K562 (cell line): ENCODE measurements at regions not wholly inside any gene's neighbourhood (a gene's known extent, or its start where the extent isn't known, plus 50 kb on each side); places are given as distances from the start of the nearest gene placed in this dataset.
A peak's percentile ranks its signal among the peaks of the same experiment; 100 is the strongest.

Source experiments
- ATAC-seq: fragments of 200-7000 bp; cut with Tn5 transposase; 3 replicates; pipeline ENCODE4 v1.9.1; 2020; ENCODE audit warnings: moderate library complexity
- BruUV-seq: library from RNA; stranded (reverse); fragments of 400-500 nt; replicated peaks from 2 replicates; lab custom pipeline; 2021; lab: Mats Ljungman, UMichigan
- CTCF ChIA-PET: fragments of 300-600 bp; formaldehyde crosslinking; extraction: SDS; loops from one replicate; lab custom pipeline; 2021; ENCODE audit warnings: low intra/inter-chr PET ratio; lab: Yijun Ruan, JAX
- POLR2A ChIA-PET: fragments of 300-600, 350-650 bp; sonication (Branson Sonifier 250); formaldehyde crosslinking; extraction: SDS; loops from one replicate; lab custom pipeline; 2021; ENCODE audit warnings: antibody characterized with exemption, inconsistent platforms; lab: Yijun Ruan, JAX
- DNase-seq, 4 experiments: peaks; one replicate each; pipeline versions ENCODE4 v3.0.0 to v3.0.0-alpha.2; 2011 to 2018; ENCODE audit warnings: low spot score in 3 of 4, mixed read lengths in 3 of 4; ENCODE audit errors: extremely low read depth in 1 of 4
- FAIRE-seq: peaks from 2 replicates; lab custom pipeline; 2011; peaks lifted over from hg19 to GRCh38; lab: Jason Lieb, UNC
- H2AFZ ChIP-seq: 2 replicates; pipeline ENCODE4 v1.6.0; 2011; ENCODE audit warnings: low read depth, low read length, control low read depth, inconsistent platforms
- H3K27ac ChIP-seq: fragments of 200-600 bp; 3 replicates; pipeline ENCODE4 v1.8.0; 2011; ENCODE audit warnings: low read depth, mild to moderate bottlenecking, control low read depth, inconsistent platforms, low read length, moderate library complexity, mixed read lengths; ENCODE audit errors: extremely low read depth
- H3K27me3 ChIP-seq, 2 experiments: fragments of 300-600 bp in 1 of 2; 2 replicates in 1 of 2; 3 replicates in 1 of 2; pipeline versions ENCODE4 v1.6.0 to v1.8.0; 2011; ENCODE audit warnings: inconsistent platforms in 2 of 2, low read length in 2 of 2, mild to moderate bottlenecking in 1 of 2, mixed read lengths in 1 of 2, moderate library complexity in 1 of 2; ENCODE audit not compliant: control insufficient read depth in 2 of 2, insufficient read depth in 2 of 2
- H3K36me3 ChIP-seq: fragments of 300-600 bp; 3 replicates; pipeline ENCODE4 v1.8.0; 2011; ENCODE audit warnings: mild to moderate bottlenecking, low read length, inconsistent platforms; ENCODE audit not compliant: control insufficient read depth, insufficient read depth
- H3K4me1 ChIP-seq, 2 experiments: fragments of 200-600 bp in 1 of 2; replicated peaks in 1 of 2; 2 replicates in 1 of 2; 3 replicates in 1 of 2; pipeline versions ENCODE4 v1.5.1 to v1.8.0; 2011; ENCODE audit warnings: inconsistent platforms in 2 of 2, low read length in 2 of 2, mild to moderate bottlenecking in 1 of 2, mixed read lengths in 1 of 2, moderate library complexity in 1 of 2; ENCODE audit not compliant: control insufficient read depth in 2 of 2, insufficient read depth in 2 of 2
- H3K4me2 ChIP-seq: 2 replicates; pipeline ENCODE4 v1.6.1; 2011; ENCODE audit warnings: low read length, control low read depth, inconsistent platforms, mixed read lengths; ENCODE audit not compliant: insufficient read depth
- H3K4me3 ChIP-seq: fragments of 200-600 bp; sonication (generic), shearing (Covaris generic); 2 replicates; pipeline ENCODE4 v1.5.1; 2016; ENCODE audit warnings: control low read depth, inconsistent platforms
- H3K79me2 ChIP-seq: fragments of 200-600 bp; 3 replicates; pipeline ENCODE4 v1.8.0; 2011; ENCODE audit warnings: low read length, inconsistent platforms; ENCODE audit not compliant: control insufficient read depth, insufficient read depth
- H3K9ac ChIP-seq, 2 experiments: 2 replicates each; pipeline versions ENCODE4 v1.6.0 to v1.6.1; 2011; ENCODE audit warnings: low read depth in 2 of 2, low read length in 2 of 2, control low read depth in 1 of 2, inconsistent platforms in 1 of 2, mild to moderate bottlenecking in 1 of 2, mixed read lengths in 1 of 2; ENCODE audit not compliant: insufficient read depth in 1 of 2
- H3K9me1 ChIP-seq: one replicate; pipeline ENCODE4 v1.6.0; 2011; ENCODE audit warnings: inconsistent platforms, mild to moderate bottlenecking, low read length, moderate library complexity; ENCODE audit not compliant: control insufficient read depth, insufficient read depth
- H3K9me3 ChIP-seq: replicated peaks from 2 replicates; pipeline ENCODE4 v1.5.1; 2011; ENCODE audit warnings: low read depth, low read length, inconsistent platforms; ENCODE audit not compliant: control insufficient read depth, insufficient read depth
- H4K20me1 ChIP-seq: replicated peaks from 2 replicates; pipeline ENCODE4 v1.6.1; 2011; ENCODE audit warnings: low read length, inconsistent platforms, mixed read lengths; ENCODE audit not compliant: control insufficient read depth, insufficient read depth
- CBFB ChIP-seq: sonication (generic); formaldehyde crosslinking; IDR thresholded peaks from 2 replicates; pipeline ENCODE4 v1.4.0; 2020; ENCODE audit warnings: mild to moderate bottlenecking, missing genetic modification reagents
- HNRNPK ChIP-seq: fragments of 200-400 bp; formaldehyde crosslinking; IDR thresholded peaks from one replicate; pipeline ENCODE4 v1.6.1; 2018; ENCODE audit warnings: mild to moderate bottlenecking, low read depth, low read length; ENCODE audit not compliant: poor library complexity, severe bottlenecking
- HNRNPL ChIP-seq: fragments of 200-400 bp; formaldehyde crosslinking; IDR thresholded peaks from 2 replicates; pipeline ENCODE4 v1.6.1; 2017; ENCODE audit warnings: low read depth, mild to moderate bottlenecking, low read length
- MYNN ChIP-seq, 2 experiments: sonication (generic); formaldehyde crosslinking in 1 of 2; IDR thresholded peaks; 2 replicates each; pipeline versions ENCODE4 v1.5.0 to v1.6.1; 2016 to 2020; ENCODE audit warnings: antibody characterized with exemption in 1 of 2, missing genetic modification reagents in 1 of 2
- NR3C1 ChIP-seq: sonication (generic); formaldehyde crosslinking; IDR thresholded peaks from 2 replicates; pipeline ENCODE4 v1.8.1; 2022; ENCODE audit warnings: missing genetic modification reagents
- TAF7 ChIP-seq: fragments of 450-650 bp; IDR thresholded peaks from 2 replicates; pipeline ENCODE4 v1.6.1; 2016; ENCODE audit warnings: missing genetic modification characterization, missing compliant biosample characterization
- ZNF12 ChIP-seq: sonication (generic); formaldehyde crosslinking; IDR thresholded peaks from 2 replicates; pipeline ENCODE4 v1.4.0; 2020; ENCODE audit warnings: mild to moderate bottlenecking, missing genetic modification reagents
- WGBS: fragments of 100-300 bp; shearing (Covaris generic); methylation state at CpG from one replicate; pipeline ENCODE4 v1.1.6; 2016; ENCODE audit warnings: low coverage, mixed read lengths; ENCODE audit not compliant: insufficient coverage; ENCODE audit errors: missing lambda C conversion rate; 5-methylcytosine and 5-hydroxymethylcytosine counted together
- in situ Hi-C: fragments of 300-500 bp; cut with MboI; formaldehyde crosslinking; loops from 4 replicates; pipeline ENCODE4 v1.15.0; 2018; ENCODE audit warnings: inconsistent platforms, mixed read lengths
- intact Hi-C: fragments of 100-400 bp; cut with micrococcal nuclease; formaldehyde crosslinking; loops from 2 replicates; pipeline ENCODE4 v1.14.2; 2022
- TF ChIP-seq, protein P1 (sequence below): sonication (generic); formaldehyde crosslinking; IDR thresholded peaks from 2 replicates; pipeline ENCODE4 v1.4.0; 2020; ENCODE audit warnings: mild to moderate bottlenecking, missing genetic modification reagents
- TF ChIP-seq, protein P2 (sequence below): sonication (generic); formaldehyde crosslinking; IDR thresholded peaks from 2 replicates; pipeline ENCODE4 v1.8.1; 2023; ENCODE audit warnings: mild to moderate bottlenecking, missing genetic modification reagents

DNA sequence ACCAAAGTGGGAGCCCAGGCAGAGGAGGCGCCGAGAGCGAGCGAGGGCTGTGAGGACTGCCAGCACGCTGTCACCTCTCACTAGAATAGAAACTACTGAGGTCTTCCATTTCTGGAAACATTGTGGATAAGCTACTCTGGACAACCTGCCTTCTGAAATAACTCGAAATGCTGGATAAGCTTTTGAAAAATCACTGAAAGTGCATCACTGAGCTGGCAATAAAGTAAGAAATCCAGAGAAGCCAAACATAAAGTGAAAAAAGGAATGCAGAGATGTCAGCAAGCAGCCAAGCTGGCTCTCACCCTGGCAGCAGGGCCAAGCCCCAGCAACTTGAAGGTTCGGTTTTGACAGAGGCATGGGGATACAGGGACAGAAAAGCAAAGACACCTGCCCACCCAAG lies 59.2 kb upstream of the MYLIP start (continued):
- no peak for TF ChIP-seq ZNF12 (CRISPR knock-in tag)
- TF ChIP-seq, protein P1, sequence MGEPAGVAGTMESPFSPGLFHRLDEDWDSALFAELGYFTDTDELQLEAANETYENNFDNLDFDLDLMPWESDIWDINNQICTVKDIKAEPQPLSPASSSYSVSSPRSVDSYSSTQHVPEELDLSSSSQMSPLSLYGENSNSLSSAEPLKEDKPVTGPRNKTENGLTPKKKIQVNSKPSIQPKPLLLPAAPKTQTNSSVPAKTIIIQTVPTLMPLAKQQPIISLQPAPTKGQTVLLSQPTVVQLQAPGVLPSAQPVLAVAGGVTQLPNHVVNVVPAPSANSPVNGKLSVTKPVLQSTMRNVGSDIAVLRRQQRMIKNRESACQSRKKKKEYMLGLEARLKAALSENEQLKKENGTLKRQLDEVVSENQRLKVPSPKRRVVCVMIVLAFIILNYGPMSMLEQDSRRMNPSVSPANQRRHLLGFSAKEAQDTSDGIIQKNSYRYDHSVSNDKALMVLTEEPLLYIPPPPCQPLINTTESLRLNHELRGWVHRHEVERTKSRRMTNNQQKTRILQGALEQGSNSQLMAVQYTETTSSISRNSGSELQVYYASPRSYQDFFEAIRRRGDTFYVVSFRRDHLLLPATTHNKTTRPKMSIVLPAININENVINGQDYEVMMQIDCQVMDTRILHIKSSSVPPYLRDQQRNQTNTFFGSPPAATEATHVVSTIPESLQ: no peak

DNA sequence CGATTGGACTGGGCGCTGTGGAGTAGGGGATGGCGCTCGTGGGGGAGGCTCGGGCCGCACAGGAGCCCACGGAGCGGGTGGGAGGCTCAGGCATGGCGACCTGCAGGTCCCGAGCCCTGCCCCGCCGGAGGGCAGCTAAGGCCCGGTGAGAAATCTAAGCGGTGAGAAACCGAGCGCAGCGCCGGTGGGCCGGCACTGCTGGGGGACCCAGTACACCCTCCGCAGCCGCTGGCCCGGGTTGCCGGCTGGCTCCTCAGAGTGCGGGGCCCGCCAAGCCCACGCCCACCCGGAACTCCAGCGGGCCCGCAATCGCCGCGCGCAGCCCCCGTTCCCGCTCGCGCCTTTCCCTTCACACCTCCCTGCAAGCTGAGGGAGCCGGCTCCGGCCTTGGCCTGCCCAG lies 59.7 kb upstream of the MYLIP start:
- DNase-seq (no peak), FAIRE-seq (no peak), ATAC-seq (no peak)
- BruUV-seq: no TSS peak
- intact Hi-C loops: no loop called here
- no peaks in the 10 kb centered on the region for H4K20me1 ChIP-seq
- H3K79me2 ChIP-seq: no peaks in the 10 kb centered on the region
- no peaks in the 10 kb centered on the region for H3K9me1 ChIP-seq
- in situ Hi-C loops: no loop called here
- ChIA-PET POLR2A (no interaction called here), CTCF (no interaction called here)
- H3K4me2 ChIP-seq: no peak overlapping the region
- H3K9ac ChIP-seq: no peak overlapping the region
- H3K27me3 ChIP-seq: no peaks in the 10 kb centered on the region
- H2AFZ ChIP-seq: no peak overlapping the region
- WGBS: 93% methylated on average over 22 of the region's 39 CpGs
- H3K27ac ChIP-seq: no peak overlapping the region
- H3K36me3 ChIP-seq: no peaks in the 10 kb centered on the region
- H3K9me3 ChIP-seq: no peaks in the 10 kb centered on the region
- H3K4me3 ChIP-seq: no peak overlapping the region
- no peaks in the 10 kb centered on the region; a peak in 1 of 5 replicates for H3K4me1 ChIP-seq
- TF ChIP-seq HNRNPK (no peak), CBFB (no peak), TAF7 (tag) (no peak), NR3C1 (CRISPR knock-in tag) (no peak), HNRNPL (no peak), MYNN (IDR thresholded peaks at IDR 0.05) (no peak), MYNN (CRISPR knock-in tag; IDR thresholded peaks at IDR 0.05) (no peak)
- TF ChIP-seq, protein P2, sequence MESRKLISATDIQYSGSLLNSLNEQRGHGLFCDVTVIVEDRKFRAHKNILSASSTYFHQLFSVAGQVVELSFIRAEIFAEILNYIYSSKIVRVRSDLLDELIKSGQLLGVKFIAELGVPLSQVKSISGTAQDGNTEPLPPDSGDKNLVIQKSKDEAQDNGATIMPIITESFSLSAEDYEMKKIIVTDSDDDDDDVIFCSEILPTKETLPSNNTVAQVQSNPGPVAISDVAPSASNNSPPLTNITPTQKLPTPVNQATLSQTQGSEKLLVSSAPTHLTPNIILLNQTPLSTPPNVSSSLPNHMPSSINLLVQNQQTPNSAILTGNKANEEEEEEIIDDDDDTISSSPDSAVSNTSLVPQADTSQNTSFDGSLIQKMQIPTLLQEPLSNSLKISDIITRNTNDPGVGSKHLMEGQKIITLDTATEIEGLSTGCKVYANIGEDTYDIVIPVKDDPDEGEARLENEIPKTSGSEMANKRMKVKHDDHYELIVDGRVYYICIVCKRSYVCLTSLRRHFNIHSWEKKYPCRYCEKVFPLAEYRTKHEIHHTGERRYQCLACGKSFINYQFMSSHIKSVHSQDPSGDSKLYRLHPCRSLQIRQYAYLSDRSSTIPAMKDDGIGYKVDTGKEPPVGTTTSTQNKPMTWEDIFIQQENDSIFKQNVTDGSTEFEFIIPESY (CRISPR knock-in tag): peak; percentile 58; the same call in 1 of the 2 replicates
